Lung (tissue), 11 donors: ENCODE measurements at regions not wholly inside any gene's neighbourhood (a gene's known extent, or its start where the extent isn't known, plus 50 kb on each side); places are given as distances from the start of the nearest gene placed in this dataset.

Experiments used
- ATAC-seq: fragments of 200-7000 bp; cut with Tn5 transposase; one replicate; pipeline ENCODE4 v1.9.1; 2020; ENCODE audit warnings: moderate number of reproducible peaks; ENCODE audit not compliant: insufficient read depth, low FRiP score
- DNase-seq, 3 donors: peaks; one replicate each; pipeline ENCODE4 v3.0.0-alpha.2; 2013 to 2017
- H3K27ac ChIP-seq, 2 donors: one replicate each; pipeline ENCODE4 v1.5.1; 2013; ENCODE audit warnings: mild to moderate bottlenecking in 2 of 2, moderate library complexity in 2 of 2, control low read depth in 1 of 2, inconsistent platforms in 1 of 2, low read depth in 1 of 2, low read length in 1 of 2
- H3K27me3 ChIP-seq, 3 donors: one replicate each; pipeline ENCODE4 v1.5.1; 2013; ENCODE audit warnings: low read length in 2 of 3; ENCODE audit not compliant: control insufficient read depth in 3 of 3, insufficient read depth in 3 of 3
- H3K36me3 ChIP-seq, 4 donors: one replicate each; pipeline ENCODE4 v1.5.1; 2013; ENCODE audit warnings: low read length in 4 of 4, mild to moderate bottlenecking in 1 of 4, moderate library complexity in 1 of 4; ENCODE audit not compliant: control insufficient read depth in 4 of 4, insufficient read depth in 4 of 4
- H3K4me1 ChIP-seq, 5 donors: one replicate each; pipeline ENCODE4 v1.5.1; 2013; ENCODE audit warnings: low read length in 5 of 5, mild to moderate bottlenecking in 2 of 5, moderate library complexity in 1 of 5; ENCODE audit not compliant: control insufficient read depth in 5 of 5, insufficient read depth in 5 of 5
- H3K4me3 ChIP-seq: one replicate; pipeline ENCODE4 v1.5.1; 2013; ENCODE audit warnings: mild to moderate bottlenecking, control low read depth, moderate library complexity
- H3K9ac ChIP-seq, 2 donors: one replicate each; pipeline ENCODE4 v1.5.1; 2013; ENCODE audit warnings: low read length in 2 of 2, control low read depth in 1 of 2; ENCODE audit not compliant: insufficient read depth in 1 of 2
- H3K9me3 ChIP-seq, 4 donors: one replicate each; pipeline ENCODE4 v1.5.1; 2013; ENCODE audit warnings: low read length in 3 of 4, mild to moderate bottlenecking in 1 of 4, moderate library complexity in 1 of 4; ENCODE audit not compliant: control insufficient read depth in 4 of 4, insufficient read depth in 3 of 4
- CTCF ChIP-seq: IDR thresholded peaks from 2 replicates; pipeline ENCODE4 v1.5.1; 2012; ENCODE audit warnings: mild to moderate bottlenecking; ENCODE audit errors: control extremely low read depth, extremely low read depth
- WGBS, 2 donors: extraction: QIAGEN DNeasy Blood & Tissue Kit; methylation state at CpG; one replicate each; pipeline ENCODE4 v1.1.7; 2013; 5-methylcytosine and 5-hydroxymethylcytosine counted together
- donor health status: control.
- donor health status: control.
- donor health status: Bipolar disorder and iron deficiency.
- donor health status: healthy.
- donor health status: DM: yes; HTN: yes; CAD: no.

DNA sequence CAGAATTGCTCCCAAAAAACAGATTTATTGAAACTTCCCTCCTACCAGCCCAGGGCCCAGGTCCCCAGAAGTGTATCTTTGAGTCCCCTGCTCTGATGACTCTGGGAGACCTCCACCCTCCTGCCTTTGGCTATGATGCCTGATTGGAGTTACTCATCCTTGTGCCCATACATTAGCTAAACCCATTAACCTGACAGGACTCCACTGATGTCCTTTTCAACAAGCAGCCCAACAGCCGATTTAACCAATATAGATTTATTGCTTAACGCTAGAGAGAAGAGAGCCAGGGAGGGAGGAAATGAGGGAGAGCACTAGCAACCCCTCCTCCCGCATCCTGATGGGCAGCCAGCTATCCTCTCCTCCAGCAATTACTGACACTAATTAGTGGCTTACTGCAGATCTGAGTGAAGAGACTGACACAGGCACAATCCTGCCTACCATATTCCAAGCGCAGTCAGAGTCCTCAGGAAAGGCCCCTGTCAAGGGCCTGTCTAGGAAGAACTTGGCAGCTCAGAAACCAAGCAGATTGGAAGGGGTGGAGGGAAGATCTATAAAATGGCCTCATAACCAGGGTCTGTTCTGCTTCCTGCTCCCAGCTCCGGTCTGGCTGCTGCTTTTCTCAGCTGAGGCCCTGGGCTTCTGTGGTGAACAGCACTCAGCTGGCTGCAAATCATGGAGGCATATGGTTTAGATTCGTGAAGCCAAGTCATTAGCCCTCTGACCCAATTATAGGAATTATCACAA lies 484.5 kb upstream of the DAB1 start:
- ATAC-seq: no peak

GRCh38 chr1:57901208-57901919 lies 477.5 kb upstream of the DAB1 start:
- DNase-seq (no peak), ATAC-seq (no peak)
- H3K27ac ChIP-seq: no peak overlapping the region
- no peak for TF ChIP-seq CTCF
- no peak overlapping the region for H3K9ac ChIP-seq
- WGBS, 2 donors: 87 to 93% methylated on average over 7 of the region's 7 CpGs
- peaks cover 0 to 3% (median 0%) of the 10 kb centered on the region in 4 donors for H3K9me3 ChIP-seq
- H3K27me3 ChIP-seq: no peaks in the 10 kb centered on the region
- H3K36me3 ChIP-seq: no peaks in the 10 kb centered on the region
- H3K4me3 ChIP-seq: no peak overlapping the region
- H3K4me1 ChIP-seq: no peaks in the 10 kb centered on the region

More for the DNA sequence above, 484.5 kb upstream of the DAB1 start:
- 54 to 66% methylated on average over 6 of the region's 6 CpGs for WGBS, 2 donors
- peaks cover 0 to 10% (median 0%) of the 10 kb centered on the region in 4 donors for H3K9me3 ChIP-seq
- H3K4me1 ChIP-seq: peaks cover 0 to 12% (median 7%) of the 10 kb centered on the region in 5 donors
- no peaks in the 10 kb centered on the region for H3K27me3 ChIP-seq
- H3K36me3 ChIP-seq: no peaks in the 10 kb centered on the region
- H3K27ac ChIP-seq: no peak overlapping the region
- DNase-seq: peak; percentile 67 to 78 (median 78)
- no peak overlapping the region for H3K9ac ChIP-seq
- TF ChIP-seq CTCF: no peak
- H3K4me3 ChIP-seq: no peak overlapping the region

DNA sequence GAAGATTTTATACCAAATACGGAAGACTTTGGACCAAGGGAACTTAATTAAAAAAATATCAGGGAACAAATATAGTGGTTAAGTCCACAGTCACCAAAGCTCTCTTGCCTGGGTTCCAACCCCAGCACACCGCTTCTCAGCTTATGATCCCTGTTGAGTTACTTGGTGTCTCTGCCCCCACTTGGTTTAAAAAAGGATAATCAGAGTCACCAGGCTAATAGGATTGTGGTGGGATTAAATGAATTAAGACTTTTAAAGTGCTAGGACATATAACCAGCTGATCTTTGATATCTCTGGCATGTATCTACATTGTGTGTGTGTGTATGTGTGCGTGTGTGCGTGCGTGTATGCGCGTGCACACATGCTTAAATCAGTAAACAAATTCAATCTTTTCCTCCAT lies 474.7 kb upstream of the DAB1 start:
- H3K27me3 ChIP-seq: no peaks in the 10 kb centered on the region
- H3K4me3 ChIP-seq: no peak overlapping the region
- no peaks in the 10 kb centered on the region for H3K4me1 ChIP-seq
- H3K9ac ChIP-seq: no peak overlapping the region
- 87 to 95% methylated on average over 7 of the region's 7 CpGs for WGBS, 2 donors
- H3K36me3 ChIP-seq: no peaks in the 10 kb centered on the region
- DNase-seq (no peak), ATAC-seq (no peak)
- H3K27ac ChIP-seq: no peak overlapping the region
- peaks cover 0 to 7% (median 0%) of the 10 kb centered on the region in 4 donors for H3K9me3 ChIP-seq
- no peak for TF ChIP-seq CTCF
